AG04450 (cell line): ENCODE measurements at regions not wholly inside any gene's neighbourhood (a gene's known extent, or its start where the extent isn't known, plus 50 kb on each side); places are given as distances from the start of the nearest gene placed in this dataset.

Experiments used
- CTCF ChIA-PET: fragments of 300-600, 350-600 bp; formaldehyde crosslinking; extraction: SDS; loops from one replicate; lab custom pipeline; 2022; ENCODE audit warnings: antibody characterized with exemption, inconsistent platforms; lab: Charles Lee
- POLR2A ChIA-PET: fragments of 350-600 bp; formaldehyde crosslinking; extraction: SDS; loops from one replicate; lab custom pipeline; 2021; ENCODE audit warnings: antibody characterized with exemption, inconsistent platforms; lab: Yijun Ruan, JAX
- DNase-seq: peaks from one replicate; pipeline ENCODE4 v3.0.0-alpha.2; 2011; ENCODE audit warnings: low read depth, low spot score
- H3K27ac ChIP-seq: one replicate; pipeline ENCODE4 v1.5.1; 2012; ENCODE audit warnings: low read depth, low read length, control low read depth
- H3K27me3 ChIP-seq: one replicate; pipeline ENCODE4 v1.6.0; 2012; ENCODE audit warnings: low read length; ENCODE audit not compliant: control insufficient read depth, insufficient read depth
- H3K4me3 ChIP-seq: 2 replicates; pipeline ENCODE4 v1.5.1; 2011; ENCODE audit warnings: mild to moderate bottlenecking, low read depth, low read length, control low read depth
- H3K9me3 ChIP-seq: 2 replicates; pipeline ENCODE4 v1.5.1; 2012; ENCODE audit warnings: low read length; ENCODE audit not compliant: control insufficient read depth, insufficient read depth
- TF ChIP-seq, protein P1 (sequence below): IDR thresholded peaks from 2 replicates; pipeline ENCODE4 v1.5.1; 2011; ENCODE audit warnings: low read depth, low read length, control low read depth, inconsistent platforms

DNA sequence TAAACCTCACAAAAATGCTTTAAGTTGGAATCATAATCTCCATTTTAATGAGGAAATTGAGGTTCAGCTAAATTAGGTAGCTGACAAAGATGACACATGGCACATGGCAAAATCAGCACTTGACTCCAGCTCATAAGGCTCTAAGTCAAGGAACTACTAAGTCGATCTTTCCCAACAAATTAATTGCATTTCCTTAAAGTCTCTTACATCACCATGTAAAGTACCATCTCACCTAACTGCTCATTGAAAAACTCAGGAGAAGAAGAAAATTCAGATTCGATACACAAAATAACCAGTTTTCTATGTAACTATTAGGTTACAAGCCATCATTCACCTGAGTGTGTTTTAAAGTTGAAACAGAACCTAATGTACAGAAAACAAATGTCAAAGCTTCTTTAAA, 85.8 kb upstream of the IFNE start:
- CTCF ChIA-PET, result no interaction called here
- POLR2A ChIA-PET, result no interaction called here
- Histone ChIP-seq H3K27me3 (no peaks in the 10 kb centered on the region), H3K9me3 (no peaks in the 10 kb centered on the region), H3K27ac (no peak overlapping the region), H3K4me3 (no peak overlapping the region)
- DNase-seq, result no peak
- TF ChIP-seq, protein P1, sequence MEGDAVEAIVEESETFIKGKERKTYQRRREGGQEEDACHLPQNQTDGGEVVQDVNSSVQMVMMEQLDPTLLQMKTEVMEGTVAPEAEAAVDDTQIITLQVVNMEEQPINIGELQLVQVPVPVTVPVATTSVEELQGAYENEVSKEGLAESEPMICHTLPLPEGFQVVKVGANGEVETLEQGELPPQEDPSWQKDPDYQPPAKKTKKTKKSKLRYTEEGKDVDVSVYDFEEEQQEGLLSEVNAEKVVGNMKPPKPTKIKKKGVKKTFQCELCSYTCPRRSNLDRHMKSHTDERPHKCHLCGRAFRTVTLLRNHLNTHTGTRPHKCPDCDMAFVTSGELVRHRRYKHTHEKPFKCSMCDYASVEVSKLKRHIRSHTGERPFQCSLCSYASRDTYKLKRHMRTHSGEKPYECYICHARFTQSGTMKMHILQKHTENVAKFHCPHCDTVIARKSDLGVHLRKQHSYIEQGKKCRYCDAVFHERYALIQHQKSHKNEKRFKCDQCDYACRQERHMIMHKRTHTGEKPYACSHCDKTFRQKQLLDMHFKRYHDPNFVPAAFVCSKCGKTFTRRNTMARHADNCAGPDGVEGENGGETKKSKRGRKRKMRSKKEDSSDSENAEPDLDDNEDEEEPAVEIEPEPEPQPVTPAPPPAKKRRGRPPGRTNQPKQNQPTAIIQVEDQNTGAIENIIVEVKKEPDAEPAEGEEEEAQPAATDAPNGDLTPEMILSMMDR, result no peak

DNA sequence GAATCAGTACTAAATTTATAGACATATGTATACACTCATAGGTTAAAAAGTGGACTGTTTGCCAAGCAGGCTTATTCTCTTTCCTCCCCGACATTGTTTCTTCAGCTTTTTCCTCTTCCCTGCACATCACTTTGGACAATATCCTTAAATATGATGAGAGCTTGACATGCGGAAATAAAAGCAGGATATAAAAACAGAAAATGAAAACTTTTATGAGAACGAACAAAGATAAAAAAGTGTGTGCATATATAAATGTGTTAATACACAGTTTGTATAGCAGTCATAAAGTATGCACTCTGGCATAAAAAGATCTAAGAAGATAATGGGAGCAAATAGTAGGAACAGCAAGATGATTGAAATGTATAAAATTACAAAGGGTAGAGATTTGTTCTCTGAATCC, 86.4 kb upstream of the IFNE start:
- TF ChIP-seq, protein P1, result no peak
- Histone ChIP-seq H3K27ac (no peak overlapping the region), H3K9me3 (no peaks in the 10 kb centered on the region), H3K4me3 (no peak overlapping the region), H3K27me3 (no peaks in the 10 kb centered on the region)
- DNase-seq, result no peak
- CTCF ChIA-PET, result no interaction called here
- POLR2A ChIA-PET, result no interaction called here

DNA sequence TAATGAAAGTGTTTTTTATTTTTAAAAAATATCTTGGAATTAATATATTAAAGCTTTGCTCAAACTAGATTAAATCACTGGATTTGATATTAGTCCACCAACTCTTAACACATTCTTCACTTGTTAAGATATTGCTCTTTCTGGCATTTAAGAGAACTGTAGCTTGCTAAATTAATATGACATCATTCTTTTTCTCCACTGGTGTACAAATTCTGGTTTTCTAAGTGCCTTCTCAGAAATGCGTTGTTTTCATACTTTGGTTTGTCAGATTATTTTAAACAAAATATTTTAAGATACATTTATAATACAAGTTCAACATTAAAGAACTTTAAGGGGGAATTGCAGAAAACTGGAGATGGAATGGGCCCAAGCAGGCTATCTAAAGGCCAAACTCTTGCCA, 87.6 kb upstream of the IFNE start:
- no peaks in the 10 kb centered on the region for H3K27me3 ChIP-seq
- H3K9me3 ChIP-seq, result no peaks in the 10 kb centered on the region
- DNase-seq, result no peak
- POLR2A ChIA-PET, result no interaction called here
- TF ChIP-seq, protein P1, result no peak
- H3K27ac ChIP-seq, result no peak overlapping the region
- CTCF ChIA-PET, result interaction anchor here (1.0 kb wide), 1 partner anchor 14 kb away, joined by 3 read pairs; no protein-coding TSS in a partner anchor
- no peak overlapping the region for H3K4me3 ChIP-seq

DNA sequence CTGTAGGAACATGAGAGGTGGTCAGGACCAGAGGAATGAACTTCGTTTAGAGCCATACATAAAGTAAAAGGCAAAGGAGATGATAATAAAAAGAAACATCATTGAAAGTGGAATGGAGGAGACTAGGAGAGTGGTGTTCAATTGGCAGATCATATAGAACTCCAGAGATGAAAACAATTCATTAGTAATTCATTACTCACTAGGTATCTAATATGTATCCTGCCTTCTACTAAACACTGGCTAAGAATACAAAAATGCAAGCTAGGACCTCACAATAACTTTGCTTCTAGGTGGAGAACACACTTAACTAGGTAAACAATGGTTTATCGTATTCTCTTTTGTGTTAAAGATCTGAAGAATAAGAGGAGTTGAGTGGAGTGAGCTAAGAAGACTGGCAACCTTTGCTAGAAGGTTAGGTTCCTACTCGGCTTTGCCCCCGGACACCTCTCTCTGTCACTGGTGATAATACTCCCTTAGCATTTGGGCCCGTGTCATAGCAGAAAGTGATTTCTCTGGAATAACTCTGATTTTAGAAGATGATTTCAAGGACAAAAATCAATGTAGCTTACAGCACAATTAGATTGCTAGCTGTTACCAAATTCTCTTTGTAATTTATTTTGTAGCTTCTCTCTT, 88.6 kb upstream of the IFNE start:
- no peak for DNase-seq
- POLR2A ChIA-PET, result no interaction called here
- Histone ChIP-seq H3K27me3 (no peaks in the 10 kb centered on the region), H3K4me3 (no peak overlapping the region), H3K27ac (no peak overlapping the region), H3K9me3 (no peaks in the 10 kb centered on the region)
- TF ChIP-seq, protein P1, result no peak
- CTCF ChIA-PET, result interaction anchor here (0.9 to 1.7 kb wide), 3 partner anchors 105 to 376 kb away, joined by 3 to 6 read pairs (median 3); no protein-coding TSS in a partner anchor

DNA sequence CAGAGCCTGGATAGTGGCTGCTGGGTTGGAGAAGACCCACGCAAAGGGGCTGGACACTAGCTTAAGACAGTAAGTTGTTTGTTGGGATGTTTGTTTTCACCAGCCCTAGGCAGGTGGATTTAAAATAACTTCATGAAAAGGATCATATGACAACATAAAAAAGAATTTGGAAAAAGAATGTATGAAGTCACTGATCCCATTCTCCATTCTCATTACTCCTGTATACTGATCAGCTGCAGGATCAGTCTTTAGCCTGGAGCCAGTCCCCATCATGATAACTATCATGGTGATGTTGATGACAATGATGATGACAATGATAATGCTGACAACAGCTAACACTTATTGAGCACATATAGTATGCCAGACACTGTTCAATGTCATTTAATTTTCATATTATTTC, 92.1 kb upstream of the IFNE start:
- CTCF ChIA-PET, result interaction anchor here (0.9 kb wide), 1 partner anchor 109 kb away, joined by 3 read pairs; no protein-coding TSS in a partner anchor
- Histone ChIP-seq H3K4me3 (no peak overlapping the region), H3K27me3 (no peaks in the 10 kb centered on the region)

More for the DNA sequence above, 92.1 kb upstream of the IFNE start:
- TF ChIP-seq, protein P1, result no peak
- DNase-seq, result no peak
- Histone ChIP-seq H3K27ac (no peak overlapping the region), H3K9me3 (no peaks in the 10 kb centered on the region)
- POLR2A ChIA-PET, result no interaction called here
